K562 (cell line): ENCODE measurements at regions not wholly inside any gene's neighbourhood (a gene's known extent, or its start where the extent isn't known, plus 50 kb on each side); places are given as distances from the start of the nearest gene placed in this dataset.

Experiments used
- ATAC-seq: fragments of 200-7000 bp; cut with Tn5 transposase; 3 replicates; pipeline ENCODE4 v1.9.1; 2020; ENCODE audit warnings: moderate library complexity
- BruUV-seq: library from RNA; stranded (reverse); fragments of 400-500 nt; replicated peaks from 2 replicates; lab custom pipeline; 2021; lab: Mats Ljungman, UMichigan
- CTCF ChIA-PET: fragments of 300-600 bp; formaldehyde crosslinking; extraction: SDS; loops from one replicate; lab custom pipeline; 2021; ENCODE audit warnings: low intra/inter-chr PET ratio; lab: Yijun Ruan, JAX
- POLR2A ChIA-PET: fragments of 300-600, 350-650 bp; sonication (Branson Sonifier 250); formaldehyde crosslinking; extraction: SDS; loops from one replicate; lab custom pipeline; 2021; ENCODE audit warnings: antibody characterized with exemption, inconsistent platforms; lab: Yijun Ruan, JAX
- DNase-seq, 4 experiments: peaks; one replicate each; pipeline versions ENCODE4 v3.0.0 to v3.0.0-alpha.2; 2011 to 2018; ENCODE audit warnings: low spot score in 3 of 4, mixed read lengths in 3 of 4; ENCODE audit errors: extremely low read depth in 1 of 4
- FAIRE-seq: peaks from 2 replicates; lab custom pipeline; 2011; peaks lifted over from hg19 to GRCh38; lab: Jason Lieb, UNC
- H2AFZ ChIP-seq: 2 replicates; pipeline ENCODE4 v1.6.0; 2011; ENCODE audit warnings: low read depth, low read length, control low read depth, inconsistent platforms
- H3K27ac ChIP-seq: fragments of 200-600 bp; 3 replicates; pipeline ENCODE4 v1.8.0; 2011; ENCODE audit warnings: low read depth, mild to moderate bottlenecking, control low read depth, inconsistent platforms, low read length, moderate library complexity, mixed read lengths; ENCODE audit errors: extremely low read depth
- H3K27me3 ChIP-seq, 2 experiments: fragments of 300-600 bp in 1 of 2; 2 replicates in 1 of 2; 3 replicates in 1 of 2; pipeline versions ENCODE4 v1.6.0 to v1.8.0; 2011; ENCODE audit warnings: inconsistent platforms in 2 of 2, low read length in 2 of 2, mild to moderate bottlenecking in 1 of 2, mixed read lengths in 1 of 2, moderate library complexity in 1 of 2; ENCODE audit not compliant: control insufficient read depth in 2 of 2, insufficient read depth in 2 of 2
- H3K36me3 ChIP-seq: fragments of 300-600 bp; 3 replicates; pipeline ENCODE4 v1.8.0; 2011; ENCODE audit warnings: mild to moderate bottlenecking, low read length, inconsistent platforms; ENCODE audit not compliant: control insufficient read depth, insufficient read depth
- H3K4me1 ChIP-seq, 2 experiments: fragments of 200-600 bp in 1 of 2; replicated peaks in 1 of 2; 2 replicates in 1 of 2; 3 replicates in 1 of 2; pipeline versions ENCODE4 v1.5.1 to v1.8.0; 2011; ENCODE audit warnings: inconsistent platforms in 2 of 2, low read length in 2 of 2, mild to moderate bottlenecking in 1 of 2, mixed read lengths in 1 of 2, moderate library complexity in 1 of 2; ENCODE audit not compliant: control insufficient read depth in 2 of 2, insufficient read depth in 2 of 2
- H3K4me2 ChIP-seq: 2 replicates; pipeline ENCODE4 v1.6.1; 2011; ENCODE audit warnings: low read length, control low read depth, inconsistent platforms, mixed read lengths; ENCODE audit not compliant: insufficient read depth
- H3K4me3 ChIP-seq: fragments of 200-600 bp; sonication (generic), shearing (Covaris generic); 2 replicates; pipeline ENCODE4 v1.5.1; 2016; ENCODE audit warnings: control low read depth, inconsistent platforms
- H3K79me2 ChIP-seq: fragments of 200-600 bp; 3 replicates; pipeline ENCODE4 v1.8.0; 2011; ENCODE audit warnings: low read length, inconsistent platforms; ENCODE audit not compliant: control insufficient read depth, insufficient read depth
- H3K9ac ChIP-seq, 2 experiments: 2 replicates each; pipeline versions ENCODE4 v1.6.0 to v1.6.1; 2011; ENCODE audit warnings: low read depth in 2 of 2, low read length in 2 of 2, control low read depth in 1 of 2, inconsistent platforms in 1 of 2, mild to moderate bottlenecking in 1 of 2, mixed read lengths in 1 of 2; ENCODE audit not compliant: insufficient read depth in 1 of 2
- H3K9me1 ChIP-seq: one replicate; pipeline ENCODE4 v1.6.0; 2011; ENCODE audit warnings: inconsistent platforms, mild to moderate bottlenecking, low read length, moderate library complexity; ENCODE audit not compliant: control insufficient read depth, insufficient read depth
- H3K9me3 ChIP-seq: replicated peaks from 2 replicates; pipeline ENCODE4 v1.5.1; 2011; ENCODE audit warnings: low read depth, low read length, inconsistent platforms; ENCODE audit not compliant: control insufficient read depth, insufficient read depth
- H4K20me1 ChIP-seq: replicated peaks from 2 replicates; pipeline ENCODE4 v1.6.1; 2011; ENCODE audit warnings: low read length, inconsistent platforms, mixed read lengths; ENCODE audit not compliant: control insufficient read depth, insufficient read depth
- COPS2 ChIP-seq: fragments of 450-650 bp; conservative IDR thresholded peaks from 2 replicates; pipeline ENCODE4 v1.6.1; 2016; ENCODE audit warnings: mild to moderate bottlenecking, moderate library complexity
- DMBX1 ChIP-seq: fragments of 250-450 bp; sonication (Bioruptor Pico); IDR thresholded peaks from 2 replicates; pipeline ENCODE4 v1.8.0; 2022; ENCODE audit warnings: inconsistent platforms, mild to moderate bottlenecking, moderate library complexity, borderline replicate concordance
- E2F4 ChIP-seq: sonication (generic); formaldehyde crosslinking; IDR thresholded peaks from 2 replicates; pipeline ENCODE4 v1.8.0; 2022; ENCODE audit warnings: mild to moderate bottlenecking, low read depth, missing genetic modification reagents
- FOXJ3 ChIP-seq: sonication (generic); formaldehyde crosslinking; IDR thresholded peaks from 2 replicates; pipeline ENCODE4 v1.4.0; 2020; ENCODE audit warnings: mild to moderate bottlenecking, missing genetic modification reagents
- HDAC8 ChIP-seq: fragments of 450-650 bp; IDR thresholded peaks from 2 replicates; pipeline ENCODE4 v1.6.1; 2016; ENCODE audit warnings: mild to moderate bottlenecking, missing genetic modification characterization, moderate library complexity, missing compliant biosample characterization
- HOMEZ ChIP-seq: fragments of 250-450 bp; sonication (Bioruptor Pico); IDR thresholded peaks from 2 replicates; pipeline ENCODE4 v1.4.0; 2020; ENCODE audit warnings: mild to moderate bottlenecking, moderate library complexity
- NR2C2 ChIP-seq, 2 experiments: fragments of 200-800 bp in 1 of 2; sonication (Bioruptor generic) in 1 of 2; sonication (generic) in 1 of 2; formaldehyde crosslinking in 1 of 2; IDR thresholded peaks; 2 replicates each; pipeline versions ENCODE4 v1.6.1 to v1.8.0; 2016 to 2022; ENCODE audit warnings: mild to moderate bottlenecking in 1 of 2, missing compliant biosample characterization in 1 of 2, missing genetic modification characterization in 1 of 2, missing genetic modification reagents in 1 of 2
- NUFIP1 ChIP-seq: fragments of 450-650 bp; IDR thresholded peaks from 2 replicates; pipeline ENCODE4 v1.6.1; 2018; ENCODE audit not compliant: partially characterized antibody
- SMAD1 ChIP-seq: fragments of 150-350 bp; IDR thresholded peaks from 2 replicates; pipeline ENCODE4 v1.6.1; 2014; ENCODE audit warnings: low read length, low read depth; ENCODE audit not compliant: partially characterized antibody
- U2AF2 ChIP-seq: fragments of 200-400 bp; formaldehyde crosslinking; optimal IDR thresholded peaks from 2 replicates; pipeline ENCODE3; 2017; ENCODE audit warnings: low read depth, mild to moderate bottlenecking, low read length
- YBX1 ChIP-seq: fragments of 450-650 bp; IDR thresholded peaks from 2 replicates; pipeline ENCODE4 v1.7.1; 2016; ENCODE audit warnings: mild to moderate bottlenecking
- WGBS: fragments of 100-300 bp; shearing (Covaris generic); methylation state at CpG from one replicate; pipeline ENCODE4 v1.1.6; 2016; ENCODE audit warnings: low coverage, mixed read lengths; ENCODE audit not compliant: insufficient coverage; ENCODE audit errors: missing lambda C conversion rate; 5-methylcytosine and 5-hydroxymethylcytosine counted together
- in situ Hi-C: fragments of 300-500 bp; cut with MboI; formaldehyde crosslinking; loops from 4 replicates; pipeline ENCODE4 v1.15.0; 2018; ENCODE audit warnings: inconsistent platforms, mixed read lengths
- intact Hi-C: fragments of 100-400 bp; cut with micrococcal nuclease; formaldehyde crosslinking; loops from 2 replicates; pipeline ENCODE4 v1.14.2; 2022

DNA sequence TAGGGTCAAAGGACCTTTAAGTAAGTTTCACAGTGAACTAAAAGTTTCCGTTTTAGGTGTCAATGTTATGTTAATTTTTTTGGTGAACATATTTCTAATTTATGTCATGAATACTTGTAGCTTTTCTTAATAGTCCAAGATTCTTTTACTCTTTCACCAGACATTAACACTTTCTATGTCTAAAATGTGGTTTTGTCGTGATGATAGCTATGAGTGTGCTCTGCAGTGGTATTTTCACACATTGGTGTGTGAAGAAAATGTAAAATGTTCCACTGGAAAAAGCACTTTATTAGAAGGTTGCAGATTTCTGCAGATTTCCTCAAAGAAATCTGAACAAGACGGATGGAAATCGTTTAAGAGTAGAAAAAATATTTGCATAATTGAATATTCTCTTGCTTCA lies 561.0 kb upstream of the ANKRD30A start:
- no peaks in the 10 kb centered on the region for H3K4me1 ChIP-seq
- no peak overlapping the region for H2AFZ ChIP-seq
- ATAC-seq: no peak
- no peaks in the 10 kb centered on the region for H3K36me3 ChIP-seq
- TF ChIP-seq DMBX1 (CRISPR knock-in tag) (no peak), HDAC8 (tag) (no peak)
- TF ChIP-seq, all 486 proteins: peak for 0
- H3K4me2 ChIP-seq: no peak overlapping the region
- no peaks in the 10 kb centered on the region for H3K9me1 ChIP-seq
- FAIRE-seq: no peak
- no TSS peak for BruUV-seq
- DNase-seq: no peak
- no peaks in the 10 kb centered on the region for H3K9me3 ChIP-seq
- POLR2A ChIA-PET: no interaction called here
- no peak overlapping the region for H3K27ac ChIP-seq
- no peaks in the 10 kb centered on the region for H4K20me1 ChIP-seq
- no peaks in the 10 kb centered on the region for H3K27me3 ChIP-seq
- CTCF ChIA-PET: no interaction called here
- in situ Hi-C loops (no loop called here), intact Hi-C loops (no loop called here)
- H3K4me3 ChIP-seq: no peak overlapping the region
- H3K9ac ChIP-seq: no peak overlapping the region
- 0% methylated on average over 4 of the region's 4 CpGs for WGBS
- no peaks in the 10 kb centered on the region for H3K79me2 ChIP-seq

GRCh38 chr10:36559412-36560400 lies 565.7 kb upstream of the ANKRD30A start:
- Histone ChIP-seq H3K27ac (no peak overlapping the region), H3K9ac (no peak overlapping the region), H2AFZ (no peak overlapping the region), H3K27me3 (no peaks in the 10 kb centered on the region), H3K9me3 (no peaks in the 10 kb centered on the region), H3K9me1 (no peaks in the 10 kb centered on the region), H3K79me2 (no peaks in the 10 kb centered on the region), H3K4me3 (no peak overlapping the region), H4K20me1 (no peaks in the 10 kb centered on the region), H3K4me2 (no peak overlapping the region), H3K36me3 (no peaks in the 10 kb centered on the region), H3K4me1 (no peaks in the 10 kb centered on the region)
- in situ Hi-C loops: no loop called here
- no TSS peak for BruUV-seq
- FAIRE-seq (no peak), DNase-seq (no peak), ATAC-seq (no peak)
- WGBS: 3% methylated on average over 8 of the region's 8 CpGs
- CTCF ChIA-PET: interaction anchor here (0.5 kb wide), 1 partner anchor 1269 kb away, joined by 3 read pairs; no protein-coding TSS in a partner anchor
- POLR2A ChIA-PET: no interaction called here
- intact Hi-C loops: no loop called here
- TF ChIP-seq SMAD1 (no peak), NR2C2 (CRISPR knock-in tag; IDR thresholded peaks at IDR 0.05) (no peak), NR2C2 (tag; IDR thresholded peaks at IDR 0.05) (no peak), U2AF2 (no peak), FOXJ3 (CRISPR knock-in tag) (no peak), YBX1 (no peak), COPS2 (no peak), HOMEZ (CRISPR knock-in tag) (no peak), NUFIP1 (no peak), E2F4 (CRISPR knock-in tag) (no peak)
